ENCODE measurements at regions not wholly inside any gene's neighbourhood (a gene's known extent, or its start where the extent isn't known, plus 50 kb on each side); places are given as distances from the start of the nearest gene placed in this dataset.

- no peak for DNase-seq (ENCODE audit: low read depth in 1 of 2, low spot score in 1 of 2)
Measured at GRCh38 chr16:5578980-5579379, 481.4 kb upstream of the EEF2KMT start.

- DNase-seq (ENCODE audit: low read depth in 1 of 2, low spot score in 1 of 2), result no peak
Measured at GRCh38 chr16:5577463-5577862, 479.9 kb upstream of the EEF2KMT start.

- DNase-seq (ENCODE audit: low read depth in 1 of 2, low spot score in 1 of 2), result no peak
Measured at GRCh38 chr16:5575646-5576245, 478.2 kb upstream of the EEF2KMT start.

GRCh38 chr16:5575121-5575520, 477.5 kb upstream of the EEF2KMT start:
- no peak for DNase-seq (ENCODE audit: low read depth in 1 of 2, low spot score in 1 of 2)

- no peak for DNase-seq (ENCODE audit: low read depth in 1 of 2, low spot score in 1 of 2)
Measured at GRCh38 chr16:5572056-5572455, 474.5 kb upstream of the EEF2KMT start.

GRCh38 chr16:5571446-5571845, 473.9 kb upstream of the EEF2KMT start:
- DNase-seq (ENCODE audit: low read depth in 1 of 2, low spot score in 1 of 2), result no peak

- DNase-seq (ENCODE audit: low read depth in 1 of 2, low spot score in 1 of 2), result no peak
Measured at GRCh38 chr16:5561800-5562199, 464.2 kb upstream of the EEF2KMT start.

- no peak for DNase-seq (ENCODE audit: low read depth in 1 of 2, low spot score in 1 of 2)
Measured at GRCh38 chr16:5560084-5560483, 462.5 kb upstream of the EEF2KMT start.

GRCh38 chr16:5557966-5558365, 460.4 kb upstream of the EEF2KMT start:
- no peak for DNase-seq (ENCODE audit: low read depth in 1 of 2, low spot score in 1 of 2)

- no peak for DNase-seq (ENCODE audit: low read depth in 1 of 2, low spot score in 1 of 2)
Measured at GRCh38 chr16:5557448-5557847, 459.9 kb upstream of the EEF2KMT start.

GRCh38 chr16:5556158-5556810, 458.7 kb upstream of the EEF2KMT start:
- no peak for DNase-seq (ENCODE audit: low read depth in 1 of 2, low spot score in 1 of 2)

GRCh38 chr16:5551909-5552308, 454.3 kb upstream of the EEF2KMT start:
- DNase-seq (ENCODE audit: low read depth in 1 of 2, low spot score in 1 of 2), result no peak

GRCh38 chr16:5549802-5550201, 452.2 kb upstream of the EEF2KMT start:
- no peak for DNase-seq (ENCODE audit: low read depth in 1 of 2, low spot score in 1 of 2)

- no peak for DNase-seq (ENCODE audit: low read depth in 1 of 2, low spot score in 1 of 2)
Measured at GRCh38 chr16:5541356-5541755, 443.8 kb upstream of the EEF2KMT start.

- no peak for DNase-seq (ENCODE audit: low read depth in 1 of 2, low spot score in 1 of 2)
Measured at GRCh38 chr16:5537347-5537746, 439.8 kb upstream of the EEF2KMT start.

GRCh38 chr16:5533321-5533888, 435.8 kb upstream of the EEF2KMT start:
- DNase-seq (ENCODE audit: low read depth in 1 of 2, low spot score in 1 of 2), result no peak

GRCh38 chr16:5527817-5528216, 430.2 kb upstream of the EEF2KMT start:
- no peak for DNase-seq (ENCODE audit: low read depth in 1 of 2, low spot score in 1 of 2)

GRCh38 chr16:5526826-5527225, 429.2 kb upstream of the EEF2KMT start:
- no peak for DNase-seq (ENCODE audit: low read depth in 1 of 2, low spot score in 1 of 2)

GRCh38 chr16:5523829-5524228, 426.2 kb upstream of the EEF2KMT start:
- no peak for DNase-seq (ENCODE audit: low read depth in 1 of 2, low spot score in 1 of 2)

GRCh38 chr16:5516115-5516514, 418.5 kb upstream of the EEF2KMT start:
- DNase-seq (ENCODE audit: low read depth in 1 of 2, low spot score in 1 of 2), result no peak

- DNase-seq (ENCODE audit: low read depth in 1 of 2, low spot score in 1 of 2), result no peak
Measured at GRCh38 chr16:5512014-5512413, 414.4 kb upstream of the EEF2KMT start.

GRCh38 chr16:5510819-5511370, 413.3 kb upstream of the EEF2KMT start:
- no peak for DNase-seq (ENCODE audit: low read depth in 1 of 2, low spot score in 1 of 2)

- DNase-seq (ENCODE audit: low read depth in 1 of 2, low spot score in 1 of 2), result no peak
Measured at GRCh38 chr16:5509794-5510193, 412.2 kb upstream of the EEF2KMT start.

All from activated T-helper 1 cell treated with anti-CD3 and anti-CD28 coated beads, Interleukin-2, amount 50 U/mL, for 16 hours (primary cell).